Erythroblast (primary cell): ENCODE measurements at regions not wholly inside any gene's neighbourhood (a gene's known extent, or its start where the extent isn't known, plus 50 kb on each side); places are given as distances from the start of the nearest gene placed in this dataset.

Experiments
- GATA1 ChIP-seq: IDR thresholded peaks from 2 replicates; pipeline ENCODE4 v1.6.1; 2011; ENCODE audit warnings: low read depth, mild to moderate bottlenecking, control low read depth, low read length, moderate library complexity
- POLR2A ChIP-seq: IDR thresholded peaks from 2 replicates; pipeline ENCODE4 v1.6.1; 2011; ENCODE audit warnings: mild to moderate bottlenecking, low read length

DNA sequence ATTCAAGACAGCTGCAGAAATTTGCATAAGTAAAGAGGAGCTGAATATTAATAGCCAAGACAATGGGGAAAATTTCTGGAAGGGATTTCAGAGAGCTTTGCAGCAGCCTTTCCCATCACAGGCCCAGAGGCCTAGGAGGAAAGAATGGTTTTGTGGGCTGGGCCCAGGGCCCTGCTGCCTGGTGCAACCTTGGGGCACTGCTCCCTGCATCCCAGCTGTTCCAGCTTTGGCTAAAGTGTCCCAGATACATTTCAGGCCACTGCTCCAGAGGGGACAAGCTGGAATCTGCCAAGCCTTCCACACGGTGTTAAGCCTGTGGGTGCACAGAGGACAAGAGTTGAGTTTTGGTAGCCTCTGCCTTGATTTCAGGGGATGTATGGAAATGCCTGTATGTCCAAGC is 185.6 kb upstream of the SFRP2 start:
- no peak for TF ChIP-seq POLR2A
- TF ChIP-seq GATA1, result no peak
